ENCODE measurements at regions not wholly inside any gene's neighbourhood (a gene's known extent, or its start where the extent isn't known, plus 50 kb on each side); places are given as distances from the start of the nearest gene placed in this dataset.

GRCh38 chr2:120956486-120957156, 221.0 kb downstream of the GLI2 start:
- DNase-seq = no peak

- no peak for DNase-seq
These were observed 222.2 kb downstream of the GLI2 start for GRCh38 chr2:120957905-120958304.

DNA sequence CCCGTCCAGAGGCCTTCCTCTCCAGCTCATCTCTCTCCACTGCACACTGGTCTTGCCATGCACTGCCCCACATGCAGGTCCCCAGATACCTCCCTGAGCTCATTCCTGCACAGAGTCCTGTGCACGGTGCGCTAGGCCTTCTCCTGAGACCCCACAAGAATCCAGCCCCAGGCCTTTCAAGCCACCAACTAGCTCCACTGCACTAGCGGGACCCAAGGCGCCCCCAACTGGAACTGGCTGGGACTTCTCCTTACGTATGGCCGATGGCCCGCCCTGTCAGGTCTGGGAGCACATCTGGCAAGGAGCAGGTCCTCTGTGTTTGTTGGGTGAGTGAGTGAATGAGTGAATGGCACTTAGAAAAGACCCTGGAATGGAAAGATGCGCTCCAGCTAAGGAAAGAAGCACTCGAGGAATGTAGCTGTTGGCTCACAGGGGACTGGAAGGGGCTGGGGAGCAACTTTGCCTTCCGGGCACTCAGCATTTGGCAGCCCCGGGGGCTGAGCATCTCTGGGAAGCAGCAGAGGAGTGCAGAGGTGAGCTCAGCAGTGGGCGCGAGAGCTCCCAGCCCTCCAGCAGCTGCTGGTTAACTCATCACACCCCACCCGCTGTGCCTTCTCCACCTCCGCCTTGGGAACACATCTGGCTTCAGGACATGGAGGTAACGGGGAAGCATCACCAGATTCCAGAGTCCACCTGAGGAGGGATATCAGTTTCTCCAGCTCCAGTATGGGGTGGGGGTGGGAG, 223.1 kb downstream of the GLI2 start:
- peak; percentile 43 for DNase-seq

GRCh38 chr2:120959426-120959825, 223.8 kb downstream of the GLI2 start:
- DNase-seq = no peak

GRCh38 chr2:120960770-120961366, 225.2 kb downstream of the GLI2 start:
- DNase-seq = no peak

DNA sequence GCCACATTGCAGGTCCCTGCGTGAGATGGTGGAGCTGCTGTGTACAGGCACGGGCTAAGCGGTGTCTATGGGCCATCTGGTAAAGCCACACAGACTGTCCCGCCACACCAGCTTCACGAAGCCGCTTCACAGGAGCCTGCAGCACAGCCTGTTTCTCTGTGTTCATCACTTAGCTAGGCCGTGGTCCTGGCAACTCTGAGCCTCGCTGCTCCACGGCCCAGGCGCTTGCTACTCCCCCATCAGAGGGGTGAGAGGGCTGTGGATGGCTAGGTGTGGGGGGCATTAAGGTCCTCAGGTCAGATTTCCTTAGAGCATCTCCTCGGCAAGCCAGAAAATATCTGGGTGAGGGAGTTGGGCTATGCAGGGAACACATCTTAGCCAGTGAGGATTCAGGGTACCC, 225.7 kb downstream of the GLI2 start:
- DNase-seq = no peak

DNA sequence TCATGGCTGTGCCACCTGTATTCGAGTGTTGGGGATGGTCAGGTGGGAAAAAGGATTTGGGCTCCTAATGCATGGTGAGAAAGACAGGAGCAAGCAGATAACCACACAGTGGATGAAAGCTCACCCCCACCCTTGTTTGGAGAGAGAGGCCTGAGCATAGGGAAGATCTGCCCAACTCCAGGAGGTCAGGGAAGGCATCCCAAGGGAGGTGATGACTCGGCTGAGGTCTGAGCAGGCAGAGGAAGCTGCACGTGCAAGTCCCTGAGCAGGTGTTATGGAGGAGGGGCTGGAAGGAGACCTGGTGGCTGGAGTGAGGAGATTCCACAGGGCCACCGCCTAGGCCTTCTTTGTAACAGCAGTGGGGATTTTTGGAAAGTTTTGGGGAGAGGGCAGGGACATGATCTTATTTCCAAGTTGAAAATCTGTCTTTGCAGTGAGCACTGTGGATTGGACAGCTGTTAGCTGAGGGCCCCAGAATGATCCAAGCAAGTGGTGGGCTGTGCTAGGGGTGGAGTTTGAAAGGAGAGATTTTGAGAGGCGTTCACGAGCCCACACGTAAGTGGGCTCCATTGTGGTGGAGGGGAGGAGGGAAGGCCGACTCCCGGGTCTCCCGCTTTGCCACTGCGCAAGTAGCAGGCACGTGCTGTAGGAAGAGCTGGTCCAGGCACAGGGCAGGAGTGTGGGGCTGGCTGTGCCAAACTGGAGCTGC, 228.5 kb downstream of the GLI2 start:
- DNase-seq = no peak

DNA sequence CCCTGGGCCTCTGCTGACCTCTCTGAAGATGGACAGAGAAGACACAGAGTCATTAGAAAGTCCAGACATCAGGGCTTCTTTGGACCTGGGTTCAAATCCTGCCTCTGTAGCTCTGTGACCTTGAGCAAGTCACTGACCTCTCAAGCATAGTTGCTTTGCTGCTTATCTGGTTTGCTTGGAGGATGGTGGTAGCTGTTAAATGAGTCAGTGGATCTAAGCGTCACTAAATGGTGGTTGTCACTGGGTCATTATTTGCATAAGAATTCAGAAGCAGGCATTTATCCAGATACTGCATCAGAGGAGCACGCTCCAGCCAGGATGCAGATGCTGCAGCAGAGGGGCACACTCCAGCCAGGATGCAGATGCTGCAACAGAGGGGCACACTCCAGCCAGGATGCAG, 229.2 kb downstream of the GLI2 start:
- no peak for DNase-seq

DNA sequence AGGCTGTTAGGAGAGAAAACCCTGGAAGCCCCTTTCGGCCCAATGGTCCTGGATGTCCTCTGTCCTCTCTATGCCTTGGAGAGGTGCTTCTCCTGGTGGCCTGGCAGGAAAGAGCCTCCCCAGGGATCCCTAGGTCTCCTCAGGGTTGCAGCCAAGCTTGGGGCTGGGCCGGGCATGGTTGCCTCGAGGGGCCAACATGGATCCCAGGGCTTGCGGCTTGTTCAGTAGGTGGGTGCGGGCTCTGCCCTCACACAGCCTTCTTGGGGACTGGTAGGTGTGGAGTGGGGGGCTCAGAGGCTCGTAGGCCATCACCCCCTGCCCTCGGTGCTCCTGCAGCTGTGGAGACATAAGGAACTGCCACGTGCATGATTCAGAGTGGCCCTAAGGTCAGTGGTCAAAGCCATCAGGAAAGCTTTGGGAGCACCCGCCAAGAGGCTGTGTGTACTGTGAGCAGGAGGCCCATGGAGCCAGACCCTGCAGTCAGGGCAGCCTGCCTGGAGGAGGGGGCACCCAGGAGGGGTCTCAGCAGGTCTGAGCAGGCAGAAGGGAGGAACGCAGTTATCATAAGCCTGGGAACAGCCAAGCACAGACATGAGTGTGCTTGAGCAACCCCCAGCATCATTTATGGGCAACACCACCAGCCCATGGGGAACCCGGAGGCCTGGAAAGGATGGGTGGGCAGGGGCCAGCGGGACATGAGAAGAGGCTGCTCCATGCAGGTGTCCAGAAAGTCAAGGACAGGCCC, 231.0 kb downstream of the GLI2 start:
- DNase-seq = no peak

DNA sequence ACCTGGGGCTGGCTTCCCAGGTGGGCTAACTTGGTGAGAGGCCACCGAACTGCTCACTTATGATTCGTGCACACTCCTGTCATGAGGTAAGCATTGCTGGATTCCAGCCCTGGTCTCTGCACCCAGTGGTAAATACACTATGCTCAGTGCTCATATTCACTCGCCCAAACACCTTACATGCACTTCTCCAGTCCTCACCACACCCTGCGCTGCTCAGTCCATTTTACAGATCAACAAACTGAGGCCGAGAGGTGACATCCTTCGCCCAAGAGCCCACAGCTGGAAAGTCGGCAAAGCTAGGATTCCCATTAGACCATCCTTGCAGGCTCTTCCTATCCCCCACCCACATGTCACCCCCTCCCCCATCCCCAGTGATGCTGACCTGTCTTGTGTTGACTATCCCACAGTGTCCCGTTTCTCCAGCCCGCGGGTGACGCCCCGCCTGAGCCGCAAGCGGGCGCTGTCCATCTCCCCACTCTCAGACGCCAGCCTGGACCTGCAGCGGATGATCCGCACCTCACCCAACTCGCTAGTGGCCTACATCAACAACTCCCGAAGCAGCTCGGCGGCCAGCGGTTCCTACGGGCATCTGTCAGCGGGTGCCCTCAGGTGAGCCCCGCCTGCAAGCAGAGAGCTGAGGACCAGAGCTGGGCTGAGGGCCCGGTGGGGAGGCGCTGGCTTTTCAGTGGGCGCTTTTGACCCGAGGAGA, 232.8 kb downstream of the GLI2 start:
- DNase-seq = no peak

GRCh38 chr2:120969613-120970355, 234.1 kb downstream of the GLI2 start:
- no peak for DNase-seq

DNA sequence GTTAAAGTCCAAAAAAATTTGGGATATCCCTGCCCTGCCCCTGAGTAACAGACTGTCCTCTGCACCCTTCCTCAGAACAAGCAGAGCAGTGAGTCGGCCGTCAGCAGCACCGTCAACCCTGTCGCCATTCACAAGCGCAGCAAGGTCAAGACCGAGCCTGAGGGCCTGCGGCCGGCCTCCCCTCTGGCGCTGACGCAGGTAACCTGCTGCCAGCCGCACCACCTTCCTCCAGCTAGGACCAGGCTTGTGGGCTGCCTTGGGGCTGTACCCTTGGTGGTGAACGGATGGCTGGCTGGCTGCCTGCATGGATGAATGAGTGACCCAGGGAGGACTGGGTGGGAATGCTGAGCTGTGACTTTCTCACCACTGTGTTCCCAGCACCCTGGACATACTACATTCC, 236.2 kb downstream of the GLI2 start:
- DNase-seq = no peak

DNA sequence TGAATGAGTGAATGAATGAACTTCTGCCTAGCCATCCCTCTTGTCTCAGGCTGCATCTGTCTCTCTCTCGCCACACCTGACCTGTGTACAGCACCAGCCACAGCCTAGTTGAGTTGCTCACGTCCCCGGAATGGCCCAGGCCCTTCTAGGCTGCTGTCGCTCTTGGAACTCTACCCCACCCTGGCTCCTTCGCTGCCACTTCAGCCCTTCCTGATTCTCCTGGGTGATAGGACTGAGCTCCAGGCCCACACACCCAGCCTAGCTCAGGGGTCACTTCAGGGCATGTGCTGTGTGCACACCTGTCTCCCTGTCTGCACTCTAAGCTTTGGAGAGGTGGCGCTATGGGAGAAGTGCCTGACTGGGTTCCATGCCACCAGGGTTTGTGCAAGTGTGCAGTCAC, 236.6 kb downstream of the GLI2 start:
- no peak for DNase-seq

GRCh38 chr2:120973196-120973595, 237.5 kb downstream of the GLI2 start:
- DNase-seq = no peak

- no peak for DNase-seq
These were observed 239.3 kb downstream of the GLI2 start for GRCh38 chr2:120974950-120975349.

GRCh38 chr2:120976501-120977307, 241.0 kb downstream of the GLI2 start:
- no peak for DNase-seq

DNA sequence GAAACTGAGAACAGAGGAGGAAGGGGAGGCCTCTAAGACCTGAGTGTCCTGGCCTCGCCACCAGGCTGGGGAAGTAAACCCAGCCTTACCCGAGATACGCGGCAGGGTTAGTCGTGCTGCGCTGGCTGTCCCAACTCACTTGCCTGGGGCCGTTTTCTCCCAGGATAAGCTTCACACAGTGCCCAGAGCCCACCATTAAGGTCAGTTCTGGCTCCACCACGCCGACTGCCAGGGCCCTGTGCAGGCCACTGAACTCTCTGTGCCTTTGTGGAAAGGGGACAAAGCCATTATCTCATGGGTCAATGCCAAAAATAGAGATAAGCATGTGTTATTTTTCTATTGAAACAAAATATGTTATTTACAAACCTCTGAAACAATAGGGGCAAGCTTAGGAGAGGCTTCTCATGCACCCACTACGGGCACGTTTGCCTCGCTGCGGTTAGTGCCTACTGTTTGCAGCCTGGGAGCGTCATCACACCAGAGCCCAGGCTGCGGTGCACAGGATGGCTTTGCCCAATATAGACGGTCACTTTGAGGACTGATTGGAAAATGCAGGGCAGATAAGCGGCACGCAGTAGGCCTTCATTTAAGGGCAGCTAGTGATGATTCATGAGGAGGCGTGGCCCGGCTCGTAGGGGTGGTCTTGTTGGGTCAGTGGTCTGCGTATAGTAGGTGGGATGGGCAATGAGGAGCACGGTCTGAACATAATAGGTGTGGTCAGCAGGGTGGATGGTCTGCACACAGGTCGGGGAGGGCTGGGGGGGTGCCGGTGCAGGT, 242.1 kb downstream of the GLI2 start:
- no peak for DNase-seq

DNA sequence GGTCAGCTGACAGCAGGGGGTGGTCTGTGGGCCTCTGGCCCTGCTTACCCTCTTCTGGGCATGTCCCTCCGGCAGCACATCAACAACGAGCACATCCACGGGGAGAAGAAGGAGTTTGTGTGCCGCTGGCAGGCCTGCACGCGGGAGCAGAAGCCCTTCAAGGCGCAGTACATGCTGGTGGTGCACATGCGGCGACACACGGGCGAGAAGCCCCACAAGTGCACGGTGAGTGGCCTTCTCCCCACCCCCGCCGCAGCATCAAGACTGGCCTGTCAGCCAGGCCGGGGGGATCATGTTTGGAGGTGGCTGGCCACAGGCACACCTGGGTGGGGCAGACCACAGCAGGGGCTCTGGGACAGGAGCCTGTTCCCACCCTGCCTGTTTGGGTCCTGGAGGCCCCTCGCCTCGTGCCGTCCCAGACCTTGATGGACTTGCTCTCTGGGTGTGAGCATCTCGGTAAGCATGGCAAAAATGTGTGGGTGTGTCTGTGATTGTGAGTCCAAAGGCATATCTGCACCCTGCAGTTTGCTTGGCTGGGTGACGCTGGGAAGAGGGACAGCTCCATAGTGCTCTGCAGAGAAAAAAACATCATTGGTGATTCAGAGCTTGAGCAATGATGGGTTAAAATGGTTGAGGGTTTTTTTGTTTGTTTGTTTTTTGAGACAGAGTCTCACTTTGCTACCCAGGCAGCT, 242.8 kb downstream of the GLI2 start:
- no peak for DNase-seq

- DNase-seq = no peak
These were observed 243.7 kb downstream of the GLI2 start for GRCh38 chr2:120979398-120979797.
